ENCODE measurements at regions not wholly inside any gene's neighbourhood (a gene's known extent, or its start where the extent isn't known, plus 50 kb on each side); places are given as distances from the start of the nearest gene placed in this dataset.

DNA sequence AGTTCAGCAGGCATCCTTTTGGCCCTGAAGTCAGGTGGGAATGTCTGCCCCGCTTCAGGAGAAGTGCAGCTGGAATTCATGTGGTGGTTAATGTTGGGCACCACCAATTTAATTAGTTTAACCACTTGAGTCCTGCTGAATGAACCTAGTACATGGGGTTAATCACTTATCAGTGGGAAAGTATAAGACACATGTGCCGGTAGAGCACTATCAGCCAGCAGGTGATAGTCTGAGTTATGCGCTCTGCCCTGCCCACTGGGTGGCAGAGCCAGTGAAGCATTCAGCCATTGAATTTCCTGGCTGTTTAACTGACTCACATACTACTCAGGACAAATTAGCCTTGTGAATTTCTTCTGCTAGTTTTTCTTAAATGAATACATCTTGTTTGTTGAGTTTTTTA lies 789.7 kb upstream of the PRR20A start:
- intact Hi-C loops (cut with micrococcal nuclease): no loop called here
- Histone ChIP-seq H3K9me3 (ENCODE audit: control insufficient read depth, insufficient read depth, low read length) (peaks cover 3% of the 10 kb centered on the region), H3K27ac (ENCODE audit: low read length) (no peak overlapping the region), H3K4me1 (ENCODE audit: control insufficient read depth, insufficient read depth, low read length) (no peaks in the 10 kb centered on the region), H3K27me3 (ENCODE audit: control insufficient read depth, insufficient read depth, low read length) (no peaks in the 10 kb centered on the region), H3K36me3 (ENCODE audit: control insufficient read depth, insufficient read depth, low read length) (no peaks in the 10 kb centered on the region), H3K4me3 (ENCODE audit: low read length) (no peak overlapping the region)
- DNase-seq: no peak
- Mint-ChIP-seq H3K27me3 (ENCODE audit: low read depth in 2 of 2) (no peaks in the 10 kb centered on the region), H3K9me3 (peaks cover 11 to 12% of the 10 kb centered on the region in 2 donors), H3K4me3 (no peak overlapping the region), H3K27ac (no peak overlapping the region), H3K4me1 (no peaks in the 10 kb centered on the region), H3K36me3 (peaks cover 6% of the 10 kb centered on the region)
- TF ChIP-seq, protein P1, sequence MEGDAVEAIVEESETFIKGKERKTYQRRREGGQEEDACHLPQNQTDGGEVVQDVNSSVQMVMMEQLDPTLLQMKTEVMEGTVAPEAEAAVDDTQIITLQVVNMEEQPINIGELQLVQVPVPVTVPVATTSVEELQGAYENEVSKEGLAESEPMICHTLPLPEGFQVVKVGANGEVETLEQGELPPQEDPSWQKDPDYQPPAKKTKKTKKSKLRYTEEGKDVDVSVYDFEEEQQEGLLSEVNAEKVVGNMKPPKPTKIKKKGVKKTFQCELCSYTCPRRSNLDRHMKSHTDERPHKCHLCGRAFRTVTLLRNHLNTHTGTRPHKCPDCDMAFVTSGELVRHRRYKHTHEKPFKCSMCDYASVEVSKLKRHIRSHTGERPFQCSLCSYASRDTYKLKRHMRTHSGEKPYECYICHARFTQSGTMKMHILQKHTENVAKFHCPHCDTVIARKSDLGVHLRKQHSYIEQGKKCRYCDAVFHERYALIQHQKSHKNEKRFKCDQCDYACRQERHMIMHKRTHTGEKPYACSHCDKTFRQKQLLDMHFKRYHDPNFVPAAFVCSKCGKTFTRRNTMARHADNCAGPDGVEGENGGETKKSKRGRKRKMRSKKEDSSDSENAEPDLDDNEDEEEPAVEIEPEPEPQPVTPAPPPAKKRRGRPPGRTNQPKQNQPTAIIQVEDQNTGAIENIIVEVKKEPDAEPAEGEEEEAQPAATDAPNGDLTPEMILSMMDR (IDR thresholded peaks at IDR 0.05): no peak
- WGBS (ENCODE audit: insufficient coverage): 82% methylated on average over 3 of the region's 3 CpGs
- ATAC-seq: no peak

- Mint-ChIP-seq H3K36me3 (peaks cover 6% of the 10 kb centered on the region), H3K9me3 (peaks cover 9 to 14% of the 10 kb centered on the region in 2 donors), H3K4me3 (no peak overlapping the region), H3K27me3 (ENCODE audit: low read depth in 2 of 2) (no peaks in the 10 kb centered on the region), H3K4me1 (no peaks in the 10 kb centered on the region), H3K27ac (no peak overlapping the region)
- H3K27ac ChIP-seq (ENCODE audit: low read length): no peak overlapping the region
- no peaks in the 10 kb centered on the region for H3K27me3 ChIP-seq (ENCODE audit: control insufficient read depth, insufficient read depth, low read length)
- DNase-seq (no peak), ATAC-seq (no peak)
- intact Hi-C loops (cut with micrococcal nuclease): no loop called here
- TF ChIP-seq, protein P1 (IDR thresholded peaks at IDR 0.05): no peak
- H3K36me3 ChIP-seq (ENCODE audit: control insufficient read depth, insufficient read depth, low read length): no peaks in the 10 kb centered on the region
- 63% methylated on average over 2 of the region's 4 CpGs for WGBS (ENCODE audit: insufficient coverage)
- no peak overlapping the region for H3K4me3 ChIP-seq (ENCODE audit: low read length)
- no peaks in the 10 kb centered on the region for H3K9me3 ChIP-seq (ENCODE audit: control insufficient read depth, insufficient read depth, low read length)
- H3K4me1 ChIP-seq (ENCODE audit: control insufficient read depth, insufficient read depth, low read length): no peaks in the 10 kb centered on the region
These were observed 788.4 kb upstream of the PRR20A start for GRCh38 chr13:56352361-56352760.

GRCh38 chr13:56352901-56353300 lies 787.8 kb upstream of the PRR20A start:
- Histone ChIP-seq H3K36me3 (ENCODE audit: control insufficient read depth, insufficient read depth, low read length) (no peaks in the 10 kb centered on the region), H3K4me1 (ENCODE audit: control insufficient read depth, insufficient read depth, low read length) (no peaks in the 10 kb centered on the region), H3K27ac (ENCODE audit: low read length) (no peak overlapping the region), H3K4me3 (ENCODE audit: low read length) (no peak overlapping the region), H3K9me3 (ENCODE audit: control insufficient read depth, insufficient read depth, low read length) (no peaks in the 10 kb centered on the region), H3K27me3 (ENCODE audit: control insufficient read depth, insufficient read depth, low read length) (no peaks in the 10 kb centered on the region)
- TF ChIP-seq, protein P1 (IDR thresholded peaks at IDR 0.05): no peak
- Mint-ChIP-seq H3K27ac (no peak overlapping the region), H3K9me3 (peaks cover 6 to 11% of the 10 kb centered on the region in 2 donors), H3K4me1 (no peaks in the 10 kb centered on the region), H3K4me3 (no peak overlapping the region), H3K27me3 (ENCODE audit: low read depth in 2 of 2) (no peaks in the 10 kb centered on the region), H3K36me3 (peaks cover 6% of the 10 kb centered on the region)
- DNase-seq: no peak
- intact Hi-C loops (cut with micrococcal nuclease): no loop called here
- no peak for ATAC-seq

DNA sequence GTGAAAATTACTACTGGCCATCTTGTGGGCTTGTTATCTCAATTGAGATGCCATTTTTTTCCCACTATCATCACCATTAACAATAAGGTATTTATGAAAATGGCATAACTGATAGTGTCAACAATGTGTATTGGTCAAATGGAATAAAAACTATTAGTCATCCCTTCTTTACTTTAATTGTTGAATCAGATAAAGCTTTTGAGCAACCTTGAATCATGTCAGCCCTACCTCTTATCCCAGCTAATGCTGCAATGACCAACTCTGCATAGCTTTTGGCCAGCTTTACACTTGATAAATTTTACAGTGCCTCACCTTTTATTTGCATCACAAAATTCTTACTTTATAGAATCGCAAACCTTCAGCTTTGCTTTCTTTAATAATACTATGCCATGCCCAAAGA lies 784.0 kb upstream of the PRR20A start:
- H3K9me3 Mint-ChIP-seq: peaks cover 17 to 26% of the 10 kb centered on the region in 2 donors
- Histone ChIP-seq H3K27me3 (ENCODE audit: control insufficient read depth, insufficient read depth, low read length) (no peaks in the 10 kb centered on the region), H3K36me3 (ENCODE audit: control insufficient read depth, insufficient read depth, low read length) (no peaks in the 10 kb centered on the region), H3K4me3 (ENCODE audit: low read length) (no peak overlapping the region), H3K27ac (ENCODE audit: low read length) (no peak overlapping the region), H3K4me1 (ENCODE audit: control insufficient read depth, insufficient read depth, low read length) (no peaks in the 10 kb centered on the region), H3K9me3 (ENCODE audit: control insufficient read depth, insufficient read depth, low read length) (no peaks in the 10 kb centered on the region)
- no peaks in the 10 kb centered on the region for H3K27me3 Mint-ChIP-seq (ENCODE audit: low read depth in 2 of 2)
- no peaks in the 10 kb centered on the region for H3K4me1 Mint-ChIP-seq
- TF ChIP-seq, protein P1 (IDR thresholded peaks at IDR 0.05): no peak
- H3K36me3 Mint-ChIP-seq: peaks cover 23% of the 10 kb centered on the region
- intact Hi-C loops (cut with micrococcal nuclease): no loop called here
- no peak for DNase-seq
- no peak for ATAC-seq
- WGBS (ENCODE audit: insufficient coverage): no CpG with 5 or more reads among the region's 1 CpG
- no peak overlapping the region for H3K27ac Mint-ChIP-seq
- no peak overlapping the region for H3K4me3 Mint-ChIP-seq
